WTC11 (cell line): ENCODE measurements at regions not wholly inside any gene's neighbourhood (a gene's known extent, or its start where the extent isn't known, plus 50 kb on each side); places are given as distances from the start of the nearest gene placed in this dataset.

Experiments used
- ATAC-seq: fragments of 200-7000 bp; cut with Tn5 transposase; 2 replicates; pipeline ENCODE4 v1.10.0; 2021; ENCODE audit warnings: mild to moderate bottlenecking, moderate library complexity
- CTCF ChIA-PET: fragments of 300-600 bp; sonication (Branson Sonifier 250); formaldehyde crosslinking; loops from one replicate; lab custom pipeline; 2021; ENCODE audit warnings: antibody characterized with exemption; lab: Charles Lee
- POLR2A ChIA-PET: fragments of 350-600 bp; sonication (Branson Sonifier 250); formaldehyde crosslinking; loops from one replicate; lab custom pipeline; 2021; ENCODE audit warnings: antibody characterized with exemption; lab: Charles Lee
- DNase-seq: peaks from one replicate; pipeline ENCODE4 v3.0.0; 2021; ENCODE audit warnings: low spot score
- H3K27ac Mint-ChIP-seq: 2 replicates; pipeline ENCODE4 v1.8.0; 2021; ENCODE audit warnings: mixed read lengths
- H3K27me3 Mint-ChIP-seq: 2 replicates; pipeline ENCODE4 v1.8.0; 2021; ENCODE audit warnings: low read depth, mild to moderate bottlenecking, moderate library complexity, mixed read lengths
- H3K36me3 Mint-ChIP-seq: 2 replicates; pipeline ENCODE4 v1.8.0; 2021; ENCODE audit warnings: mixed read lengths
- H3K4me1 Mint-ChIP-seq: 2 replicates; pipeline ENCODE4 v1.8.0; 2022; ENCODE audit warnings: mixed read lengths
- H3K4me3 Mint-ChIP-seq: 2 replicates; pipeline ENCODE4 v1.8.0; 2021; ENCODE audit warnings: mild to moderate bottlenecking, moderate library complexity, mixed read lengths
- H3K9me3 Mint-ChIP-seq: 2 replicates; pipeline ENCODE4 v1.8.0; 2021; ENCODE audit warnings: mixed read lengths
- CBFB ChIP-seq: sonication (generic); formaldehyde crosslinking; IDR thresholded peaks from 2 replicates; pipeline ENCODE4 v1.8.1; 2022; ENCODE audit warnings: mild to moderate bottlenecking, low read depth, missing genetic modification reagents
- CREM ChIP-seq: sonication (generic); formaldehyde crosslinking; IDR thresholded peaks from 2 replicates; pipeline ENCODE4 v1.8.1; 2022; ENCODE audit warnings: mild to moderate bottlenecking, missing genetic modification reagents, moderate library complexity
- GABPB1 ChIP-seq: sonication (generic); formaldehyde crosslinking; IDR thresholded peaks from 2 replicates; pipeline ENCODE4 v1.8.1; 2023; ENCODE audit warnings: mild to moderate bottlenecking, missing genetic modification reagents
- IRF2 ChIP-seq: sonication (generic); formaldehyde crosslinking; IDR thresholded peaks from 2 replicates; pipeline ENCODE4 v1.8.0; 2022; ENCODE audit warnings: low read depth, missing genetic modification reagents, borderline replicate concordance
- JAZF1 ChIP-seq: fragments of 250-450 bp; sonication (Bioruptor Pico); IDR thresholded peaks from 2 replicates; pipeline ENCODE4 v1.9.0; 2021; ENCODE audit warnings: moderate library complexity, mild to moderate bottlenecking, inconsistent platforms
- KAT7 ChIP-seq: sonication (generic); formaldehyde crosslinking; IDR thresholded peaks from 2 replicates; pipeline ENCODE4 v1.8.1; 2023; ENCODE audit warnings: missing genetic modification reagents, mild to moderate bottlenecking, borderline replicate concordance
- MYBL2 ChIP-seq: sonication (generic); formaldehyde crosslinking; IDR thresholded peaks from 2 replicates; pipeline ENCODE4 v1.8.1; 2023; ENCODE audit warnings: mild to moderate bottlenecking, moderate library complexity, missing genetic modification reagents
- NR3C1 ChIP-seq: sonication (generic); formaldehyde crosslinking; conservative IDR thresholded peaks from 2 replicates; pipeline ENCODE4 v1.8.1; 2023; ENCODE audit warnings: low read depth, mild to moderate bottlenecking, missing genetic modification reagents
- OVOL2 ChIP-seq: fragments of 250-450 bp; sonication (Bioruptor Pico); IDR thresholded peaks from 2 replicates; pipeline ENCODE4 v1.9.0; 2021; ENCODE audit warnings: mild to moderate bottlenecking, borderline replicate concordance
- RELA ChIP-seq: sonication (generic); formaldehyde crosslinking; IDR thresholded peaks from 2 replicates; pipeline ENCODE4 v1.8.1; 2022; ENCODE audit warnings: missing genetic modification reagents, mild to moderate bottlenecking, borderline replicate concordance
- SOX15 ChIP-seq: fragments of 250-450 bp; sonication (Bioruptor Pico); IDR thresholded peaks from 2 replicates; pipeline ENCODE4 v1.9.0; 2021; ENCODE audit warnings: mild to moderate bottlenecking
- TF ChIP-seq, protein P1 (sequence below): sonication (generic); formaldehyde crosslinking; IDR thresholded peaks from 2 replicates; pipeline ENCODE4 v1.8.1; 2022; ENCODE audit warnings: low read depth, mild to moderate bottlenecking, moderate library complexity, missing genetic modification reagents, borderline replicate concordance
- TF ChIP-seq, protein P2 (sequence below): sonication (generic); formaldehyde crosslinking; IDR thresholded peaks from 2 replicates; pipeline ENCODE4 v1.8.1; 2022; ENCODE audit warnings: mild to moderate bottlenecking, moderate library complexity, missing genetic modification reagents
- TF ChIP-seq, protein P3 (sequence below): sonication (generic); formaldehyde crosslinking; IDR thresholded peaks from 2 replicates; pipeline ENCODE4 v1.8.1; 2023; ENCODE audit warnings: mild to moderate bottlenecking, missing genetic modification reagents, moderate library complexity
- TF ChIP-seq, protein P4 (sequence below): sonication (generic); formaldehyde crosslinking; IDR thresholded peaks from 2 replicates; pipeline ENCODE4 v1.8.1; 2023; ENCODE audit warnings: mild to moderate bottlenecking, moderate library complexity, missing genetic modification reagents
- TF ChIP-seq, protein P5 (sequence below): sonication (generic); formaldehyde crosslinking; IDR thresholded peaks from 2 replicates; pipeline ENCODE4 v1.8.1; 2022; ENCODE audit warnings: low read depth, missing genetic modification reagents, borderline replicate concordance
- TF ChIP-seq, protein P6 (sequence below): fragments of 250-450 bp; sonication (Bioruptor Pico); conservative IDR thresholded peaks from 2 replicates; pipeline ENCODE4 v1.9.0; 2021; ENCODE audit warnings: mild to moderate bottlenecking
- TF ChIP-seq, protein P7 (sequence below): fragments of 250-450 bp; sonication (Bioruptor Pico); IDR thresholded peaks from 2 replicates; pipeline ENCODE4 v1.9.0; 2021; ENCODE audit warnings: mild to moderate bottlenecking
- TF ChIP-seq, protein P8 (sequence below): sonication (generic); formaldehyde crosslinking; IDR thresholded peaks from 2 replicates; pipeline ENCODE4 v1.8.1; 2023; ENCODE audit warnings: mild to moderate bottlenecking, missing genetic modification reagents

DNA sequence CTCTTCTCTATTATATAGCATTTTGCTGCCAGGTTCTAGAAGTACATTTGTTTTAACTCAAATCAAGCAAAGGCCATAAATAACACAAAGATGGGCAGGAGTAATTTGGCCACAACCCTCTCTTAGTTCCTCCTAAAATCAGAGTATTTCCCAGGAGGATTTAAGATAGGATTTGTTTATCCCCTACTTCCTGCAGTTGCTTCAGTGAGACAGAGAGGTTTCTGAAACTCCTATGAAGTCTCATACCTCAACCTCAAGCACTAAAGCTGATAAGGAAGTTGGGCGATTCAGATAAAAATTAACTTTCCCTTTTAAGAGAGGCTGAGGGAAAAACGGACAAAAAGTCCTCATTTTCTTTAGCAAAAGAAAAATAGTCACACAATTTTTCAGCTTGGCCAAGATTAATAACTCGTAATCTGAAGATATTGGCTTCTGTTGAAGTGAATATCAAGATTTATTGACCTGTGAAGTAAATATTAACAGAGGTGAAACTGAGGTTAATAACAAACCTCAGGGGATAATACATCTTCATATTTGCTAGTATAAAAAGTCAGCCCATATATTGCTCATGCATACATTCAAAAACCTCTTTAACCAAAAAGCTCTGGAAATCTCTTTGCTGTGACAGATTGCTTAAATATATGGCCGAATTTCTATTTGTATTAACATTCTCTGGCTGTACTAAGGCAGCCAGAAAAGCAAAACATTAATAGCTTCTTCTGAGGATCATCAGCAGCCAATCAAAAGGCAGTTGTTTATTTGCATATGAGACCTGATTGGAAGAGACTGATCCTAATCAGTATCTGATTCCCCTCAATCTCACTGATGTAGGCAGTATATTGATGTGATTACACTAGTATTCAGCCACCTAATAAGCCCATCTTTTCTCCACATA, 90.6 kb upstream of the GADL1 start:
- CTCF ChIA-PET = no interaction called here
- DNase-seq (no peak), ATAC-seq (no peak)
- POLR2A ChIA-PET = no interaction called here
- Mint-ChIP-seq H3K9me3 (no peaks in the 10 kb centered on the region), H3K36me3 (no peaks in the 10 kb centered on the region), H3K27ac (no peak overlapping the region), H3K27me3 (no peaks in the 10 kb centered on the region; the same call in 1 of the 2 replicates), H3K4me3 (no peak overlapping the region), H3K4me1 (peaks cover 21% of the 10 kb centered on the region)
- TF ChIP-seq, protein P1, sequence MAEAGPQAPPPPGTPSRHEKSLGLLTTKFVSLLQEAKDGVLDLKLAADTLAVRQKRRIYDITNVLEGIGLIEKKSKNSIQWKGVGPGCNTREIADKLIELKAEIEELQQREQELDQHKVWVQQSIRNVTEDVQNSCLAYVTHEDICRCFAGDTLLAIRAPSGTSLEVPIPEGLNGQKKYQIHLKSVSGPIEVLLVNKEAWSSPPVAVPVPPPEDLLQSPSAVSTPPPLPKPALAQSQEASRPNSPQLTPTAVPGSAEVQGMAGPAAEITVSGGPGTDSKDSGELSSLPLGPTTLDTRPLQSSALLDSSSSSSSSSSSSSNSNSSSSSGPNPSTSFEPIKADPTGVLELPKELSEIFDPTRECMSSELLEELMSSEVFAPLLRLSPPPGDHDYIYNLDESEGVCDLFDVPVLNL (CRISPR knock-in tag) = no peak
- no peak for TF ChIP-seq MYBL2 (CRISPR knock-in tag)
- TF ChIP-seq, protein P2, sequence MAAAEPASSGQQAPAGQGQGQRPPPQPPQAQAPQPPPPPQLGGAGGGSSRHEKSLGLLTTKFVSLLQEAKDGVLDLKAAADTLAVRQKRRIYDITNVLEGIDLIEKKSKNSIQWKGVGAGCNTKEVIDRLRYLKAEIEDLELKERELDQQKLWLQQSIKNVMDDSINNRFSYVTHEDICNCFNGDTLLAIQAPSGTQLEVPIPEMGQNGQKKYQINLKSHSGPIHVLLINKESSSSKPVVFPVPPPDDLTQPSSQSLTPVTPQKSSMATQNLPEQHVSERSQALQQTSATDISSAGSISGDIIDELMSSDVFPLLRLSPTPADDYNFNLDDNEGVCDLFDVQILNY (CRISPR knock-in tag) = no peak
- TF ChIP-seq CREM (CRISPR knock-in tag) = no peak
- TF ChIP-seq, protein P3, sequence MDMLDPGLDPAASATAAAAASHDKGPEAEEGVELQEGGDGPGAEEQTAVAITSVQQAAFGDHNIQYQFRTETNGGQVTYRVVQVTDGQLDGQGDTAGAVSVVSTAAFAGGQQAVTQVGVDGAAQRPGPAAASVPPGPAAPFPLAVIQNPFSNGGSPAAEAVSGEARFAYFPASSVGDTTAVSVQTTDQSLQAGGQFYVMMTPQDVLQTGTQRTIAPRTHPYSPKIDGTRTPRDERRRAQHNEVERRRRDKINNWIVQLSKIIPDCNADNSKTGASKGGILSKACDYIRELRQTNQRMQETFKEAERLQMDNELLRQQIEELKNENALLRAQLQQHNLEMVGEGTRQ (CRISPR knock-in tag) = no peak
- no peak for TF ChIP-seq NR3C1
- TF ChIP-seq RELA (CRISPR knock-in tag) = no peak
- no peak for TF ChIP-seq CBFB
- TF ChIP-seq IRF2 (CRISPR knock-in tag) = no peak

DNA sequence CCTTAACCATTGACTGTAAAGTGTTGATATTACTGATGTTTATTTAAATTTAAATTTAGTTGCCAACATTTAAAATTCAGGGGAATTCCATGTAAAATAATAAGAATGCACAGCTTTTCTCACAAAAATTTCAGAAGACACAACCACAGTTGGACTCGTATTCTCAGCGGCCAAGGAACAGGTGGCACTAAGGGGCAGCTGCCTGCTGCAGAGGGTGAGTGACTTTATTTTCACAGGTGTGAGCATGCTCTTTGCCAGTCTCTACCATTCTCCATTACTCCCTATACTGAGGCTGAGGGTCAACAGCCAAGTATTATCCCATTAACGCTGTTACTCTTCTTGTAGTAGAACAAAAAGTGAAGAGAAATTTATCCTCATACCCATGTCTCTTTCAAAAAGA, 92.1 kb upstream of the GADL1 start:
- Mint-ChIP-seq H3K36me3 (no peaks in the 10 kb centered on the region), H3K4me3 (no peak overlapping the region), H3K9me3 (no peaks in the 10 kb centered on the region), H3K27me3 (no peaks in the 10 kb centered on the region; the same call in 1 of the 2 replicates), H3K4me1 (peaks cover 18% of the 10 kb centered on the region), H3K27ac (no peak overlapping the region)
- ChIA-PET POLR2A (no interaction called here), CTCF (no interaction called here)
- no peak for DNase-seq
- ATAC-seq = no peak
- TF ChIP-seq, protein P4, sequence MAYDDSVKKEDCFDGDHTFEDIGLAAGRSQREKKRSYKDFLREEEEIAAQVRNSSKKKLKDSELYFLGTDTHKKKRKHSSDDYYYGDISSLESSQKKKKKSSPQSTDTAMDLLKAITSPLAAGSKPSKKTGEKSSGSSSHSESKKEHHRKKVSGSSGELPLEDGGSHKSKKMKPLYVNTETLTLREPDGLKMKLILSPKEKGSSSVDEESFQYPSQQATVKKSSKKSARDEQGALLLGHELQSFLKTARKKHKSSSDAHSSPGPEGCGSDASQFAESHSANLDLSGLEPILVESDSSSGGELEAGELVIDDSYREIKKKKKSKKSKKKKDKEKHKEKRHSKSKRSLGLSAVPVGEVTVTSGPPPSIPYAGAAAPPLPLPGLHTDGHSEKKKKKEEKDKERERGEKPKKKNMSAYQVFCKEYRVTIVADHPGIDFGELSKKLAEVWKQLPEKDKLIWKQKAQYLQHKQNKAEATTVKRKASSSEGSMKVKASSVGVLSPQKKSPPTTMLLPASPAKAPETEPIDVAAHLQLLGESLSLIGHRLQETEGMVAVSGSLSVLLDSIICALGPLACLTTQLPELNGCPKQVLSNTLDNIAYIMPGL (CRISPR knock-in tag) = no peak
- TF ChIP-seq GABPB1 (CRISPR knock-in tag) (no peak), KAT7 (CRISPR knock-in tag) (no peak), CREM (CRISPR knock-in tag) (no peak), SOX15 (CRISPR knock-in tag) (no peak), JAZF1 (CRISPR knock-in tag) (no peak), OVOL2 (CRISPR knock-in tag) (no peak), NR3C1 (no peak)
- TF ChIP-seq, protein P5, sequence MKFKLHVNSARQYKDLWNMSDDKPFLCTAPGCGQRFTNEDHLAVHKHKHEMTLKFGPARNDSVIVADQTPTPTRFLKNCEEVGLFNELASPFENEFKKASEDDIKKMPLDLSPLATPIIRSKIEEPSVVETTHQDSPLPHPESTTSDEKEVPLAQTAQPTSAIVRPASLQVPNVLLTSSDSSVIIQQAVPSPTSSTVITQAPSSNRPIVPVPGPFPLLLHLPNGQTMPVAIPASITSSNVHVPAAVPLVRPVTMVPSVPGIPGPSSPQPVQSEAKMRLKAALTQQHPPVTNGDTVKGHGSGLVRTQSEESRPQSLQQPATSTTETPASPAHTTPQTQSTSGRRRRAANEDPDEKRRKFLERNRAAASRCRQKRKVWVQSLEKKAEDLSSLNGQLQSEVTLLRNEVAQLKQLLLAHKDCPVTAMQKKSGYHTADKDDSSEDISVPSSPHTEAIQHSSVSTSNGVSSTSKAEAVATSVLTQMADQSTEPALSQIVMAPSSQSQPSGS (CRISPR knock-in tag) = no peak
- TF ChIP-seq, protein P3 (CRISPR knock-in tag) = no peak
- TF ChIP-seq, protein P6, sequence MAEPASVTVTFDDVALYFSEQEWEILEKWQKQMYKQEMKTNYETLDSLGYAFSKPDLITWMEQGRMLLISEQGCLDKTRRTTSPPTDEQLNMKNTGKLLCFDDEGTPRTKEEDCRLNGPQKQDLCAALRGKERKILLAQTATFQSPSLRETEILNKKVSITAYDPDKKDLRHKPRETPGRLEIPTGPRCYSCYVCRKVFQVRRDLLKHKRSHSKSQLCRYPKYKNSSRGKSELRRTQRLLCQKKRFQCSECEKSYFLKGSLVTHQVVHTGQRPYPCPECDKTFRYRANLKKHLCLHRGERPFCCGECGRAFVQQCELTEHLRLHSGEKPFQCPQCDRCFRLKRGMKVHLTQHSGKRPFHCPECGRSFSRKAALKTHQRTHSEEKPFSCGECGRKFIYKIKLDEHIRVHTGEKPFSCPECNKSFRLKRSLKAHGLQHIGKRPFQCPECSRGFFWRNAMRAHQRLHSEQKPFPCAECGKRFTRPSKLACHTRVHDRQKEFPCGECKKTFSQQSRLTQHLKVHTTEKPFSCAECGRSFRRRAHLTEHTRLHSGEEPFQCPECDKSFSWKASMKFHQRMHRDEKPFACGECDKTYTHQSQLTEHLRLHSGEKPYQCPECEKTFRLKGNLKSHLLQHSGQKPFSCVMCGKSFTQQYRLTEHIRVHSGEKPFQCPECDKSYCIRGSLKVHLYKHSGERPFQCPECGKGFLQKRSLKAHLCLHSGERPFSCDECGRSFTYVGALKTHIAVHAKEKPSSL (CRISPR knock-in tag) = no peak
- TF ChIP-seq, protein P7, sequence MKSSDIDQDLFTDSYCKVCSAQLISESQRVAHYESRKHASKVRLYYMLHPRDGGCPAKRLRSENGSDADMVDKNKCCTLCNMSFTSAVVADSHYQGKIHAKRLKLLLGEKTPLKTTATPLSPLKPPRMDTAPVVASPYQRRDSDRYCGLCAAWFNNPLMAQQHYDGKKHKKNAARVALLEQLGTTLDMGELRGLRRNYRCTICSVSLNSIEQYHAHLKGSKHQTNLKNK = no peak
- TF ChIP-seq, protein P8, sequence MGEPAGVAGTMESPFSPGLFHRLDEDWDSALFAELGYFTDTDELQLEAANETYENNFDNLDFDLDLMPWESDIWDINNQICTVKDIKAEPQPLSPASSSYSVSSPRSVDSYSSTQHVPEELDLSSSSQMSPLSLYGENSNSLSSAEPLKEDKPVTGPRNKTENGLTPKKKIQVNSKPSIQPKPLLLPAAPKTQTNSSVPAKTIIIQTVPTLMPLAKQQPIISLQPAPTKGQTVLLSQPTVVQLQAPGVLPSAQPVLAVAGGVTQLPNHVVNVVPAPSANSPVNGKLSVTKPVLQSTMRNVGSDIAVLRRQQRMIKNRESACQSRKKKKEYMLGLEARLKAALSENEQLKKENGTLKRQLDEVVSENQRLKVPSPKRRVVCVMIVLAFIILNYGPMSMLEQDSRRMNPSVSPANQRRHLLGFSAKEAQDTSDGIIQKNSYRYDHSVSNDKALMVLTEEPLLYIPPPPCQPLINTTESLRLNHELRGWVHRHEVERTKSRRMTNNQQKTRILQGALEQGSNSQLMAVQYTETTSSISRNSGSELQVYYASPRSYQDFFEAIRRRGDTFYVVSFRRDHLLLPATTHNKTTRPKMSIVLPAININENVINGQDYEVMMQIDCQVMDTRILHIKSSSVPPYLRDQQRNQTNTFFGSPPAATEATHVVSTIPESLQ (CRISPR knock-in tag) = no peak
- TF ChIP-seq, all 79 proteins: peak for 0
